HepG2 (cell line): ENCODE measurements at regions not wholly inside any gene's neighbourhood (a gene's known extent, or its start where the extent isn't known, plus 50 kb on each side); places are given as distances from the start of the nearest gene placed in this dataset.

Experiments used
- CTCF ChIP-seq: sonication (generic); formaldehyde crosslinking; IDR thresholded peaks from 2 replicates; pipeline ENCODE4 v1.5.0; 2020; ENCODE audit warnings: mild to moderate bottlenecking, missing genetic modification reagents, moderate library complexity
- GABPA ChIP-seq, 2 experiments: IDR thresholded peaks; 2 replicates each; pipeline ENCODE4 v1.6.1; 2011 to 2016; ENCODE audit warnings: low read depth in 2 of 2, low read length in 1 of 2, missing biosample characterization in 1 of 2, missing genetic modification characterization in 1 of 2
- HHEX ChIP-seq: IDR thresholded peaks from 2 replicates; pipeline ENCODE4 v1.6.1; 2016; ENCODE audit warnings: control low read depth
- POLR2AphosphoS2 ChIP-seq: IDR thresholded peaks from 2 replicates; pipeline ENCODE4 v1.6.1; 2011; ENCODE audit warnings: low read depth, low read length, improper control_type of control experiment
- STAG1 ChIP-seq: sonication (generic); formaldehyde crosslinking; IDR thresholded peaks from 2 replicates; pipeline ENCODE4 v1.4.0; 2020; ENCODE audit warnings: missing genetic modification reagents
- TF ChIP-seq, protein P1 (sequence below): sonication (generic); formaldehyde crosslinking; IDR thresholded peaks from 2 replicates; pipeline ENCODE4 v1.4.0; 2020; ENCODE audit warnings: missing genetic modification reagents, borderline replicate concordance

DNA sequence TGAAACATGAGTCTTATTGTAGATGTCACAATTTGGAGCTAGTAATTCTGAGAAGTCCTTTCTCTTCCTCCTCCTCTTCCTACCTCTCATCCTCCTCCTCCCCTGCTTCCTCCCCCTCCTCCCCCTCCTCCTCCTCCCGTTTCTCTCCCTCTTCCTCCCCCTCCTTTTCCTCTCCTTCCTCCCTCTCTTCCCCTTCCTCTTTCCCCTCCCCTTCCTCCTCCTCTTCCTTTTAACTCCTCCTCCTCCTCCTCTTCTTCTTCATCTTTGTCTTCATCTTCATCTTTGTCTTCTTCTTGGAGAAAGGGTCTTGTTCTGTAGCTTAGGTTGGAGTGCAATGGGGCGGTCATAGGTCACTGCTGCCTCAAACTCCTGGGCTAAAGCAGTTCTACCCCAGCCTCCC lies 161.8 kb downstream of the PCDH7 start:
- TF ChIP-seq CTCF (CRISPR knock-in tag) (no peak), STAG1 (CRISPR knock-in tag) (no peak), POLR2AphosphoS2 (no peak), GABPA (IDR thresholded peaks at IDR 0.05; ENCODE audit: low read depth, low read length) (no peak), GABPA (CRISPR knock-in tag; IDR thresholded peaks at IDR 0.05; ENCODE audit: low read depth) (no peak), HHEX (CRISPR knock-in tag) (no peak)
- TF ChIP-seq, protein P1, sequence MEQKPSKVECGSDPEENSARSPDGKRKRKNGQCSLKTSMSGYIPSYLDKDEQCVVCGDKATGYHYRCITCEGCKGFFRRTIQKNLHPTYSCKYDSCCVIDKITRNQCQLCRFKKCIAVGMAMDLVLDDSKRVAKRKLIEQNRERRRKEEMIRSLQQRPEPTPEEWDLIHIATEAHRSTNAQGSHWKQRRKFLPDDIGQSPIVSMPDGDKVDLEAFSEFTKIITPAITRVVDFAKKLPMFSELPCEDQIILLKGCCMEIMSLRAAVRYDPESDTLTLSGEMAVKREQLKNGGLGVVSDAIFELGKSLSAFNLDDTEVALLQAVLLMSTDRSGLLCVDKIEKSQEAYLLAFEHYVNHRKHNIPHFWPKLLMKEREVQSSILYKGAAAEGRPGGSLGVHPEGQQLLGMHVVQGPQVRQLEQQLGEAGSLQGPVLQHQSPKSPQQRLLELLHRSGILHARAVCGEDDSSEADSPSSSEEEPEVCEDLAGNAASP: no peak
